Mesodermal cell (in vitro differentiated cells): ENCODE measurements at regions not wholly inside any gene's neighbourhood (a gene's known extent, or its start where the extent isn't known, plus 50 kb on each side); places are given as distances from the start of the nearest gene placed in this dataset.
"Not testable (repeated sequence)": the region's sequence is repeated elsewhere in the genome, so short reads cannot be mapped to it uniquely, and the experiment has no call there.

Source experiments
- H3K27ac ChIP-seq: 2 replicates; pipeline ENCODE4 v1.7.0; 2013; ENCODE audit warnings: mild to moderate bottlenecking, low read depth, low read length, moderate library complexity; ENCODE audit not compliant: severe bottlenecking
- H3K36me3 ChIP-seq: 2 replicates; pipeline ENCODE4 v1.7.1; 2013; ENCODE audit warnings: mild to moderate bottlenecking, low read length, moderate library complexity; ENCODE audit not compliant: control insufficient read depth, insufficient read depth
- H3K4me1 ChIP-seq: one replicate; pipeline ENCODE4 v1.7.1; 2013; ENCODE audit warnings: mild to moderate bottlenecking, low read length; ENCODE audit not compliant: insufficient read depth, control insufficient read depth, poor library complexity, severe bottlenecking
- H3K4me3 ChIP-seq: 2 replicates; pipeline ENCODE4 v1.7.0; 2013; ENCODE audit warnings: low read length, control low read depth, mild to moderate bottlenecking; ENCODE audit not compliant: insufficient read depth, poor library complexity, severe bottlenecking; ENCODE audit errors: extremely low read depth
- H3K9me3 ChIP-seq: 2 replicates; pipeline ENCODE4 v1.7.1; 2013; ENCODE audit warnings: mild to moderate bottlenecking, low read length, moderate library complexity; ENCODE audit not compliant: control insufficient read depth
- WGBS, 2 experiments: methylation state at CpG; one replicate each; pipeline ENCODE4 v1.1.5; 2013; ENCODE audit warnings: missing lambda C conversion rate in 2 of 2; ENCODE audit not compliant: insufficient coverage in 2 of 2; 5-methylcytosine and 5-hydroxymethylcytosine counted together

- Histone ChIP-seq H3K36me3 (no peaks in the 10 kb centered on the region), H3K4me3 (no peak overlapping the region), H3K27ac (no peak overlapping the region), H3K9me3 (no peaks in the 10 kb centered on the region), H3K4me1 (no peaks in the 10 kb centered on the region)
Measured at GRCh38 chr9:75274781-75275180, 186.5 kb downstream of the OSTF1 start.

- no peak overlapping the region for H3K27ac ChIP-seq
- WGBS, 2 experiments, result no CpG with 5 or more reads among the region's 1 CpG
Measured at GRCh38 chr9:75282047-75282446, 193.7 kb downstream of the OSTF1 start.

GRCh38 chr9:75289332-75289731 lies 201.0 kb downstream of the OSTF1 start:
- Histone ChIP-seq H3K27ac (no peak overlapping the region), H3K4me1 (no peaks in the 10 kb centered on the region), H3K9me3 (no peaks in the 10 kb centered on the region), H3K36me3 (no peaks in the 10 kb centered on the region), H3K4me3 (no peak overlapping the region)

More at GRCh38 chr9:75282047-75282446, 193.7 kb downstream of the OSTF1 start:
- Histone ChIP-seq H3K36me3 (no peaks in the 10 kb centered on the region), H3K4me3 (no peak overlapping the region), H3K9me3 (no peaks in the 10 kb centered on the region), H3K4me1 (no peaks in the 10 kb centered on the region)

- H3K4me1 ChIP-seq, result no peaks in the 10 kb centered on the region
- no peaks in the 10 kb centered on the region for H3K9me3 ChIP-seq
- H3K36me3 ChIP-seq, result no peaks in the 10 kb centered on the region
- no peak overlapping the region for H3K27ac ChIP-seq
- no peak overlapping the region for H3K4me3 ChIP-seq
- WGBS, 2 experiments, result 88% methylated on average over 1 of the region's 2 CpGs; no CpG with 5 or more reads in 1 of the 2 experiments
Measured at GRCh38 chr9:75299324-75299723, 211.0 kb downstream of the OSTF1 start.

GRCh38 chr9:75333624-75334023 lies 245.3 kb downstream of the OSTF1 start:
- H3K27ac ChIP-seq, result no peak overlapping the region
- no peaks in the 10 kb centered on the region for H3K4me1 ChIP-seq
- WGBS, 2 experiments, result 80% methylated on average over 1 of the region's 2 CpGs; no CpG with 5 or more reads in 1 of the 2 experiments
- H3K4me3 ChIP-seq, result no peak overlapping the region
- no peaks in the 10 kb centered on the region for H3K9me3 ChIP-seq
- H3K36me3 ChIP-seq, result no peaks in the 10 kb centered on the region

- Histone ChIP-seq H3K4me1 (no peaks in the 10 kb centered on the region), H3K9me3 (peaks cover 10% of the 10 kb centered on the region), H3K36me3 (no peaks in the 10 kb centered on the region), H3K4me3 (no peak overlapping the region), H3K27ac (no peak overlapping the region)
- 63 to 88% methylated on average over 1 of the region's 1 CpG for WGBS, 2 experiments
Measured at GRCh38 chr9:75358846-75359245, 270.5 kb downstream of the OSTF1 start.

GRCh38 chr9:75359638-75360037 lies 271.3 kb downstream of the OSTF1 start:
- Histone ChIP-seq H3K9me3 (peaks cover 14% of the 10 kb centered on the region), H3K27ac (no peak overlapping the region), H3K36me3 (no peaks in the 10 kb centered on the region), H3K4me1 (no peaks in the 10 kb centered on the region), H3K4me3 (no peak overlapping the region)
- 59 to 86% methylated on average over 3 of the region's 3 CpGs for WGBS, 2 experiments

- Histone ChIP-seq H3K27ac (no peak overlapping the region), H3K4me3 (no peak overlapping the region), H3K9me3 (peaks cover 18% of the 10 kb centered on the region), H3K4me1 (no peaks in the 10 kb centered on the region), H3K36me3 (no peaks in the 10 kb centered on the region)
- 67 to 100% methylated on average over 1 of the region's 3 CpGs for WGBS, 2 experiments
Measured at GRCh38 chr9:75360252-75360651, 271.9 kb downstream of the OSTF1 start.

- H3K9me3 ChIP-seq, result peaks cover 18% of the 10 kb centered on the region
- not testable (repeated sequence) for H3K36me3 ChIP-seq, H3K4me3 ChIP-seq, H3K4me1 ChIP-seq, H3K27ac ChIP-seq
- 90 to 100% methylated on average over 1 to 2 of the region's 5 CpGs for WGBS, 2 experiments
Measured at GRCh38 chr9:75362446-75362845, 274.1 kb downstream of the OSTF1 start.

- H3K27ac ChIP-seq, result no peak overlapping the region
- H3K36me3 ChIP-seq, result no peaks in the 10 kb centered on the region
- H3K9me3 ChIP-seq, result peaks cover 18% of the 10 kb centered on the region
- 83 to 88% methylated on average over 1 of the region's 1 CpG for WGBS, 2 experiments
- no peaks in the 10 kb centered on the region for H3K4me1 ChIP-seq
- H3K4me3 ChIP-seq, result no peak overlapping the region
Measured at GRCh38 chr9:75365196-75365595, 276.9 kb downstream of the OSTF1 start.

- Histone ChIP-seq H3K36me3 (no peaks in the 10 kb centered on the region), H3K4me3 (no peak overlapping the region), H3K4me1 (peaks cover 4% of the 10 kb centered on the region), H3K9me3 (peaks cover 3% of the 10 kb centered on the region), H3K27ac (no peak overlapping the region)
- 65 to 78% methylated on average over 4 of the region's 5 CpGs for WGBS, 2 experiments
Measured at GRCh38 chr9:75369989-75370388, 281.7 kb downstream of the OSTF1 start.
